ENCODE measurements at regions not wholly inside any gene's neighbourhood (a gene's known extent, or its start where the extent isn't known, plus 50 kb on each side); places are given as distances from the start of the nearest gene placed in this dataset.
"Not testable (repeated sequence)": the region's sequence is repeated elsewhere in the genome, so short reads cannot be mapped to it uniquely, and the experiment has no call there.

DNA sequence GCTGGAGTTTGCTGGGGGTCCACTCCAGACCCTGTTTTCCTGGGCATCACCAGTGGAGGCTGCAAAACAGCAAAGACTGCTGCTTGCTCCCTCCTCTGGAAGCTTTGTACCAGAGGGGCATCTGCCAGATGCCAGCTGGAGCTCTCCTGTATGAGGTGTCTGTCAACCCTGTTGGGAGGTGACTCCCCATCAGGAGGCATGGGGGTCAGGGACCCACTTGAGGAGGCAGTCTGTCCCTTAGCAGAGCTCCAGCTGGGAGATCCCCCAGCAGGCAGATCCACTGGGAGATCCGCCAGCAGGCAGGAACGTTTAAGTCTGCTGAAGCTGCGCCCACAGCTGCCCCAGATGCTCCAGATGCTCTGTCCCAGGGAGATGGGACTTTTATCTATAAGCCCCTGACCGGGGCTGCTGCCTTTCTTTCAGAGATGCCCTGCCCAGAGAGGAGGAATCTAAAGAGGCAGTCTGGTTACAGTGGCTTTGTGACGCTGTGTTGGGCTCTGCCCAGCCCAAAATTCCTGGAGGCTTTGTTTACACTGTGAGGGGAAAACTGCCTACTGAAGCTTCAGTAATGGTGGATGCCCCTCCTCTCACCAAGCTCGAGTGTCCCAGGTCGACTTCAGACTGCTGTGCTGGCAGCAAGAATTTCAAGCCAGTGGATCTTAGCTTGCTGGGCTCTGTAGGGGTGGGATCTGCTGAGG lies 260.5 kb upstream of the SLC8A1 start:
- TF ChIP-seq, protein P1, sequence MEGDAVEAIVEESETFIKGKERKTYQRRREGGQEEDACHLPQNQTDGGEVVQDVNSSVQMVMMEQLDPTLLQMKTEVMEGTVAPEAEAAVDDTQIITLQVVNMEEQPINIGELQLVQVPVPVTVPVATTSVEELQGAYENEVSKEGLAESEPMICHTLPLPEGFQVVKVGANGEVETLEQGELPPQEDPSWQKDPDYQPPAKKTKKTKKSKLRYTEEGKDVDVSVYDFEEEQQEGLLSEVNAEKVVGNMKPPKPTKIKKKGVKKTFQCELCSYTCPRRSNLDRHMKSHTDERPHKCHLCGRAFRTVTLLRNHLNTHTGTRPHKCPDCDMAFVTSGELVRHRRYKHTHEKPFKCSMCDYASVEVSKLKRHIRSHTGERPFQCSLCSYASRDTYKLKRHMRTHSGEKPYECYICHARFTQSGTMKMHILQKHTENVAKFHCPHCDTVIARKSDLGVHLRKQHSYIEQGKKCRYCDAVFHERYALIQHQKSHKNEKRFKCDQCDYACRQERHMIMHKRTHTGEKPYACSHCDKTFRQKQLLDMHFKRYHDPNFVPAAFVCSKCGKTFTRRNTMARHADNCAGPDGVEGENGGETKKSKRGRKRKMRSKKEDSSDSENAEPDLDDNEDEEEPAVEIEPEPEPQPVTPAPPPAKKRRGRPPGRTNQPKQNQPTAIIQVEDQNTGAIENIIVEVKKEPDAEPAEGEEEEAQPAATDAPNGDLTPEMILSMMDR (IDR thresholded peaks at IDR 0.05), result not testable (repeated sequence)
- not testable (repeated sequence) for TF ChIP-seq POLR2A, POLR2AphosphoS5, EP300 (IDR thresholded peaks at IDR 0.05)
